GM12864 (cell line): ENCODE measurements at regions not wholly inside any gene's neighbourhood (a gene's known extent, or its start where the extent isn't known, plus 50 kb on each side); places are given as distances from the start of the nearest gene placed in this dataset.

Source experiments
- DNase-seq: peaks from one replicate; pipeline ENCODE4 v3.0.0-alpha.2; 2011; ENCODE audit warnings: low read depth
- H3K4me3 ChIP-seq: 2 replicates; pipeline ENCODE4 v1.5.1; 2011; ENCODE audit warnings: mild to moderate bottlenecking, low read depth, low read length, control low read depth
- CTCF ChIP-seq: IDR thresholded peaks from 2 replicates; pipeline ENCODE4 v1.5.1; 2011; ENCODE audit warnings: low read depth, mild to moderate bottlenecking, moderate library complexity, low read length, control low read depth, inconsistent platforms; ENCODE audit errors: missing control alignments

GRCh38 chr1:194802572-194802971, 1616.2 kb upstream of the B3GALT2 start:
- no peak overlapping the region for H3K4me3 ChIP-seq
- DNase-seq = no peak
- no peak for TF ChIP-seq CTCF

DNA sequence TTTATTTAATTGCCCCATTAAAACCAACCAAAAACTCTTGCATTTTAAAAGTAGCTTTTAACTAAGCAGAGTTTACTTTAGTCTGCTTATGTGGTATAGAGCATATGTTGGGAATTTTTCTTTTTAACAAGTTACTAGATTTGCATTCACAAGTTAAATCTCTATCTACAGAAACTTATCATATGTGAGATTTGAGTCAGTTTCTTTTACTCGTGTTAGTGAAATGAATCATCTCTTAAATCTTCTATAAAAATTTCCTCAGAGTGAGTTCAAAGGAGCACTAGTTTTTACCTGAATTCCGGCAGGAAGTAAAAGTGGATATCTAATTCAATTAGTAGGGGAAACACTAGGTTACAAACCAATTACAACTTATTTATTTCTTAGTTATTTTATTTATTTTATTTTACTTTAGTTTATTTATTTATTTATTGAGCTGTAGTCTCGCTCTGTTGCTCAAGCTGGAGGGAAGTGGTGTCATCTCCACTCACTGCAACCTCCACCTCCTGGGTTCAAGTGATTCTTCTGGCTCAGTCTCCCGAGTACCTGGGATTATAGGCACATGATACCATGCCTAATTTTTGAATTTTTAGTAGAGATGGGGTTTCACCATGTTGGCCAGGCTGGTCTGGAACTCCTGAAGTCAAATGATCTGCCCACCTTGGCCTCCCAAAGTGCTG, 1609.6 kb upstream of the B3GALT2 start:
- DNase-seq = no peak
- TF ChIP-seq CTCF = no peak
- no peak overlapping the region for H3K4me3 ChIP-seq

GRCh38 chr1:194787001-194787400, 1600.6 kb upstream of the B3GALT2 start:
- DNase-seq = no peak
- no peak overlapping the region for H3K4me3 ChIP-seq
- no peak for TF ChIP-seq CTCF

GRCh38 chr1:194786027-194786426, 1599.6 kb upstream of the B3GALT2 start:
- no peak for TF ChIP-seq CTCF
- no peak for DNase-seq
- no peak overlapping the region for H3K4me3 ChIP-seq

DNA sequence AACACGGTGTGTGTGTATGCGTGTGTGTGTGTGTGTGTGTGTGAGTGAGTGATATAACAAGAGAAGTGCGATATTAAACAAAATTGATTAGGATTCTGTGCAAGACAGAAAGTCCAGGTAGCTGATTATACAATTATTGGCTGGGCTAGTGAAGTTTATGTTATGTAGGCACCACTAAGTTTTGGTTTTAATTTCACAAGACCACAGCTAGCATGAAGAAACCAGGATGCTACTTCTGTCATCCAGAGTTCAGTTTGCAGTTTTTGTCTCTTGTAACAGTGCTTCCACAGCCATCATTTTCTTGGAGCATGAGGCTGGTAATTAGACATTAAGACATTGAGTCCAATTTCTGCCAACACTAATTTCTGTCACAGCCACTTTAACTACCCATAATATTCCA, 1590.2 kb upstream of the B3GALT2 start:
- TF ChIP-seq CTCF = no peak
- no peak for DNase-seq

DNA sequence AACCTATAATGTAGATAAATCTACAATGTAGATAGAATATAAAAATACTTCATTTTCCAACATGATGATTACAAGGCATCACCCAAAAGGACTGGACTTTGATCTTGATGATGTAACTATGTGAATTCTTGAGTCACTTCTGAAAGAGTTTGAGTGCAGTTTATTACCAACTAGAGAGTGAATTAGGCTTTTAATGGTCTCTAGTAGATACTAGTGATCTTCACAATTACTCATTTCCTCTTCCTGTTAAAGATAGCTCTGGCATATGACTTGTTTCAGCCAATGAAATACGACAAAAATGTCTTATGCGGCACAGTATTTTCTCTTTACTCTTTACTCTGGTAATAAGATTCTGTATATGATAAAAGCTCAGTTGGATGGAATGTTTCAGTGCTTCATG, 1588.1 kb upstream of the B3GALT2 start:
- H3K4me3 ChIP-seq = no peak overlapping the region
- TF ChIP-seq CTCF = no peak
- no peak for DNase-seq

More for the DNA sequence above, 1590.2 kb upstream of the B3GALT2 start:
- H3K4me3 ChIP-seq = no peak overlapping the region
